DND-41 (cell line): ENCODE measurements at regions not wholly inside any gene's neighbourhood (a gene's known extent, or its start where the extent isn't known, plus 50 kb on each side); places are given as distances from the start of the nearest gene placed in this dataset.

ENCODE experiments used
- EZH2 ChIP-seq: IDR thresholded peaks from 3 replicates; pipeline ENCODE4 v1.6.1; 2012; ENCODE audit warnings: borderline replicate concordance, low read depth, mild to moderate bottlenecking, moderate library complexity, low read length, inconsistent platforms; ENCODE audit not compliant: severe bottlenecking
- TF ChIP-seq, protein P1 (sequence below): IDR thresholded peaks from 2 replicates; pipeline ENCODE4 v1.5.1; 2012; ENCODE audit warnings: borderline replicate concordance, low read length, moderate library complexity, mild to moderate bottlenecking; ENCODE audit not compliant: poor library complexity, severe bottlenecking; ENCODE audit errors: extremely low read depth

DNA sequence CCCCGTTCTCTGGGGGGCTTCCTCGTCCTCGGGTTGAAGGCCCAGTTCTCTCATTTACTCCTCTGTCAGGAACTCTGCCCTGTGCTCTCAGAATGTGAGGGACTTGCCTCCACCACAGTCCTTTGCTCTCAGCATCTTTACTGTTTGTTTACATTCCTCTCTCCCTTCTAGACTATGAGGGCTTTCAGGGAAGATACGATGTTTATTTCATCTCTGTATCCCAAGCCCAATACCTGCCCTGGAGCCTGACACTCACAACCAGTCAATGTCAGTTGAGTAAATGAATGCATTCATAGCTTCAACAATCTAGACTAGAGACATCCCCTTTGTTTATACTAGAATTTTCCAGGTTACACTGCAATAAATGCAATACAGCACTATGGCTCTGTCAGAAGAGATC, 409.6 kb upstream of the CDH11 start:
- TF ChIP-seq, protein P1, sequence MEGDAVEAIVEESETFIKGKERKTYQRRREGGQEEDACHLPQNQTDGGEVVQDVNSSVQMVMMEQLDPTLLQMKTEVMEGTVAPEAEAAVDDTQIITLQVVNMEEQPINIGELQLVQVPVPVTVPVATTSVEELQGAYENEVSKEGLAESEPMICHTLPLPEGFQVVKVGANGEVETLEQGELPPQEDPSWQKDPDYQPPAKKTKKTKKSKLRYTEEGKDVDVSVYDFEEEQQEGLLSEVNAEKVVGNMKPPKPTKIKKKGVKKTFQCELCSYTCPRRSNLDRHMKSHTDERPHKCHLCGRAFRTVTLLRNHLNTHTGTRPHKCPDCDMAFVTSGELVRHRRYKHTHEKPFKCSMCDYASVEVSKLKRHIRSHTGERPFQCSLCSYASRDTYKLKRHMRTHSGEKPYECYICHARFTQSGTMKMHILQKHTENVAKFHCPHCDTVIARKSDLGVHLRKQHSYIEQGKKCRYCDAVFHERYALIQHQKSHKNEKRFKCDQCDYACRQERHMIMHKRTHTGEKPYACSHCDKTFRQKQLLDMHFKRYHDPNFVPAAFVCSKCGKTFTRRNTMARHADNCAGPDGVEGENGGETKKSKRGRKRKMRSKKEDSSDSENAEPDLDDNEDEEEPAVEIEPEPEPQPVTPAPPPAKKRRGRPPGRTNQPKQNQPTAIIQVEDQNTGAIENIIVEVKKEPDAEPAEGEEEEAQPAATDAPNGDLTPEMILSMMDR, result no peak
- no peak for TF ChIP-seq EZH2
